ENCODE measurements at regions not wholly inside any gene's neighbourhood (a gene's known extent, or its start where the extent isn't known, plus 50 kb on each side); places are given as distances from the start of the nearest gene placed in this dataset.
"Not testable (repeated sequence)": the region's sequence is repeated elsewhere in the genome, so short reads cannot be mapped to it uniquely, and the experiment has no call there.

- Histone ChIP-seq H3K4me3 (no peak overlapping the region), H3K27me3 (no peaks in the 10 kb centered on the region), H3K9me3 (no peaks in the 10 kb centered on the region), H3K36me3 (no peaks in the 10 kb centered on the region), H3K4me1 (no peaks in the 10 kb centered on the region), H3K27ac (no peak overlapping the region)
- TF ChIP-seq, protein P1, sequence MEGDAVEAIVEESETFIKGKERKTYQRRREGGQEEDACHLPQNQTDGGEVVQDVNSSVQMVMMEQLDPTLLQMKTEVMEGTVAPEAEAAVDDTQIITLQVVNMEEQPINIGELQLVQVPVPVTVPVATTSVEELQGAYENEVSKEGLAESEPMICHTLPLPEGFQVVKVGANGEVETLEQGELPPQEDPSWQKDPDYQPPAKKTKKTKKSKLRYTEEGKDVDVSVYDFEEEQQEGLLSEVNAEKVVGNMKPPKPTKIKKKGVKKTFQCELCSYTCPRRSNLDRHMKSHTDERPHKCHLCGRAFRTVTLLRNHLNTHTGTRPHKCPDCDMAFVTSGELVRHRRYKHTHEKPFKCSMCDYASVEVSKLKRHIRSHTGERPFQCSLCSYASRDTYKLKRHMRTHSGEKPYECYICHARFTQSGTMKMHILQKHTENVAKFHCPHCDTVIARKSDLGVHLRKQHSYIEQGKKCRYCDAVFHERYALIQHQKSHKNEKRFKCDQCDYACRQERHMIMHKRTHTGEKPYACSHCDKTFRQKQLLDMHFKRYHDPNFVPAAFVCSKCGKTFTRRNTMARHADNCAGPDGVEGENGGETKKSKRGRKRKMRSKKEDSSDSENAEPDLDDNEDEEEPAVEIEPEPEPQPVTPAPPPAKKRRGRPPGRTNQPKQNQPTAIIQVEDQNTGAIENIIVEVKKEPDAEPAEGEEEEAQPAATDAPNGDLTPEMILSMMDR (IDR thresholded peaks at IDR 0.05), result no peak
- TF ChIP-seq POLR2A (IDR thresholded peaks at IDR 0.05) (no peak), EP300 (IDR thresholded peaks at IDR 0.05; ENCODE audit: low read depth) (no peak), POLR2AphosphoS5 (IDR thresholded peaks at IDR 0.05) (no peak)
- DNase-seq, result no peak
- in situ Hi-C loops (cut with MboI; ENCODE audit: low pct_ligation_motif_present in 1 of 4, low pct_unique_long_range_greater_than_20kb in 1 of 4, low sequenced_read_pairs in 3 of 4) (no loop called here), intact Hi-C loops (cut with DNase I; ENCODE audit: low total_unique reads) (no loop called here)
- WGBS, 2 donors (ENCODE audit: low coverage in 1 of 2), result 52 to 62% methylated on average over 2 of the region's 2 CpGs
Measured at GRCh38 chr2:149761611-149762010, 174.0 kb upstream of the MMADHC start.

DNA sequence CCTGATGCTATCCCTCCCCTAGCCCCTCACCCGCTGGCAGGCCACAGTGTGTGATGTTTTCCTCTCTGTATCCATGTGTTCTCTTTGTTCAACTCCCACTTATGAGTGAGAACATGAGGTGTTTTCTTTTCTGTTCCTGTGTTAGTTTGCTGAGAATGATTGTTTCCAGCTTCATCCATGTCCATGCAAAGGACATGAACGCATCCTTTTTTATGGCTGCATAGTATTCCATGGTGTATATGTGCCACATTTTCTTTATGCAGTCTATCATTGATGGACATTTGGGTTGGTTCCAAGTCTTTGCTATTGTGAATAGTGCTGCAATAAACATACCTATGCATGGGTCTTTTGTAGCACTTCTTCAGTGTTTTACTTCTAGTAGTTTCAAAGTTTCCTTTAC is 171.8 kb upstream of the MMADHC start:
- H3K9me3 ChIP-seq; in situ Hi-C loops (cut with MboI; ENCODE audit: low pct_ligation_motif_present in 1 of 4, low pct_unique_long_range_greater_than_20kb in 1 of 4, low sequenced_read_pairs in 3 of 4); DNase-seq; H3K4me3 ChIP-seq; H3K27ac ChIP-seq; intact Hi-C loops (cut with DNase I; ENCODE audit: low total_unique reads); H3K27me3 ChIP-seq; H3K4me1 ChIP-seq; H3K36me3 ChIP-seq: not testable (repeated sequence)
- WGBS, 2 donors (ENCODE audit: low coverage in 1 of 2), result 67 to 71% methylated on average over 2 of the region's 2 CpGs

DNA sequence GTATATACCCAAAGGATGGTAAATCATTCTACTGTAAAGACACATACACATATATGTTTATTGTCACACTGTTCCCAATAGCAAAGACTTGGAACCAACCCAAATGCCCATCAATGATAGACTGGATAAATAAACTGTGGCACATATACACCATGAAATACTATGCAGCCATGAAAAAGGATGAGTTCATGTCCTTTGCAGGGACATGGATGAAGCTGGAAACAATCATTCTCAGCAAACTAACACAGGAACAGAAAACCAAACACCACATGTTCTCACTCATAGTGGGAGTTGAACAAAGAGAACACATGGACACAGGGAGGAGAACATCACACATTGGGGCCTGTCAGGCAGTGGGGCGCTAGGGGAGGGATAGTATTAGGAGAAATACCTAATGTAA is 167.1 kb upstream of the MMADHC start:
- H3K4me3 ChIP-seq; in situ Hi-C loops (cut with MboI; ENCODE audit: low pct_ligation_motif_present in 1 of 4, low pct_unique_long_range_greater_than_20kb in 1 of 4, low sequenced_read_pairs in 3 of 4); H3K27me3 ChIP-seq; H3K4me1 ChIP-seq; intact Hi-C loops (cut with DNase I; ENCODE audit: low total_unique reads); H3K36me3 ChIP-seq; H3K27ac ChIP-seq; DNase-seq; H3K9me3 ChIP-seq: not testable (repeated sequence)
- WGBS, 2 donors (ENCODE audit: low coverage in 1 of 2), result 50 to 96% methylated on average over 1 of the region's 1 CpG

- in situ Hi-C loops (cut with MboI; ENCODE audit: low pct_ligation_motif_present in 1 of 4, low pct_unique_long_range_greater_than_20kb in 1 of 4, low sequenced_read_pairs in 3 of 4) (no loop called here), intact Hi-C loops (cut with DNase I; ENCODE audit: low total_unique reads) (no loop called here)
- H3K27me3 ChIP-seq, result no peaks in the 10 kb centered on the region
- H3K27ac ChIP-seq, result no peak overlapping the region
- DNase-seq, result no peak
- WGBS, 2 donors (ENCODE audit: low coverage in 1 of 2), result 56 to 60% methylated on average over 1 of the region's 1 CpG
- H3K36me3 ChIP-seq, result no peaks in the 10 kb centered on the region
- no peaks in the 10 kb centered on the region for H3K9me3 ChIP-seq
- H3K4me1 ChIP-seq, result peaks cover 0 to 5% (median 0%) of the 10 kb centered on the region in 4 donors
- H3K4me3 ChIP-seq, result no peak overlapping the region
- TF ChIP-seq EP300 (IDR thresholded peaks at IDR 0.05; ENCODE audit: low read depth) (no peak), POLR2A (IDR thresholded peaks at IDR 0.05) (no peak), POLR2AphosphoS5 (IDR thresholded peaks at IDR 0.05) (no peak)
- TF ChIP-seq, protein P1 (IDR thresholded peaks at IDR 0.05), result no peak
Measured at GRCh38 chr2:149747456-149747855, 159.9 kb upstream of the MMADHC start.

GRCh38 chr2:149745396-149746230 is 158.0 kb upstream of the MMADHC start:
- TF ChIP-seq EP300 (IDR thresholded peaks at IDR 0.05; ENCODE audit: low read depth), result no peak
- no peak for TF ChIP-seq POLR2AphosphoS5 (IDR thresholded peaks at IDR 0.05)
- H3K9me3 ChIP-seq, result no peaks in the 10 kb centered on the region
- no peaks in the 10 kb centered on the region for H3K36me3 ChIP-seq
- H3K4me1 ChIP-seq, result peaks cover 0 to 5% (median 0%) of the 10 kb centered on the region in 4 donors
- H3K27ac ChIP-seq, result no peak overlapping the region
- H3K27me3 ChIP-seq, result no peaks in the 10 kb centered on the region
- intact Hi-C loops (cut with DNase I; ENCODE audit: low total_unique reads), result no loop called here
- in situ Hi-C loops (cut with MboI; ENCODE audit: low pct_ligation_motif_present in 1 of 4, low pct_unique_long_range_greater_than_20kb in 1 of 4, low sequenced_read_pairs in 3 of 4), result no loop called here
- no peak overlapping the region for H3K4me3 ChIP-seq
- WGBS, 2 donors (ENCODE audit: low coverage in 1 of 2), result 62 to 66% methylated on average over 9 of the region's 9 CpGs
- DNase-seq, result no peak
